ENCODE measurements at regions not wholly inside any gene's neighbourhood (a gene's known extent, or its start where the extent isn't known, plus 50 kb on each side); places are given as distances from the start of the nearest gene placed in this dataset.
"Not testable (repeated sequence)": the region's sequence is repeated elsewhere in the genome, so short reads cannot be mapped to it uniquely, and the experiment has no call there.

DNA sequence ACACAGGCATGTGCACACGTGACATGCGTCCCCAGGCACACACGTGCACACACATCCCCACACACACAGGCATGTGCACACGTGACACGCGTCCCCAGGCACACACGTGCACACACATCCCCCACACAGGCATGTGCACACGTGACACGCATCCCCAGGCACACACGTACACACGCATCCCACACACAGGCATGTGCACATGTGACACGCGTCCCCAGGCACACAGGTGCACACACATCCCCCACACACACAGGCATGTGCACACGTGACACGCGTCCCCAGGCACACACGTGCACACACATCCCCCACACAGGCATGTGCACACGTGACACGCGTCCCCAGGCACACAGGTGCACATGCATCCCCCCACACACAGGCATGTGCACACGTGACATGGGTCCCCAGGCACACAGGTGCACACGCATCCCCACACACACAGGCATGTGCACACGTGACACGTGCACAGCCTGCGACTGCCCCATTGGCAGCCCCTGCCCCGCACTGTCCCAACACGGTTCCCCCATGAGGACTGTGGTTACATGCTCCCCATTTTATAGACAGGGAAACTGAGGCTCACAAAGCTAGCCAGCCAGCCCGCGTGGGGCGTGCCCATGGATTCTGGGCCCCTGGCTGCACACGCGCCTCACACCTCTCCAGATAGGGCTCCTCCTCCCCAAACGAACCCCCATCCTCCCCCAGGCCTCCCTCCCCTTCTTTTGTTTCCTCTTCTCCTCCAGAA is 193.2 kb upstream of the PPP1R26 start:
- not testable (repeated sequence) for TF ChIP-seq POLR2AphosphoS5, POLR2A, TAF1, SPI1, POU2F2 (IDR thresholded peaks at IDR 0.05; ENCODE audit: low read depth, low read length)
